Fibroblast of lung (primary cell): ENCODE measurements at regions not wholly inside any gene's neighbourhood (a gene's known extent, or its start where the extent isn't known, plus 50 kb on each side); places are given as distances from the start of the nearest gene placed in this dataset.

Source experiments
- DNase-seq, 2 donors: peaks; one replicate each; pipeline versions ENCODE4 v3.0.0 to v3.0.0-alpha.2; 2010; ENCODE audit warnings: low read depth in 2 of 2
- H2AFZ ChIP-seq: 2 replicates; pipeline ENCODE4 v1.5.1; 2012; ENCODE audit warnings: low read length, control low read depth, inconsistent platforms
- H3K27ac ChIP-seq: 2 replicates; pipeline ENCODE4 v1.5.1; 2011; ENCODE audit warnings: low read length, control low read depth; ENCODE audit not compliant: insufficient read depth
- H3K27me3 ChIP-seq: 2 replicates; pipeline ENCODE4 v1.5.1; 2011; ENCODE audit warnings: mild to moderate bottlenecking, low read length; ENCODE audit not compliant: control insufficient read depth, insufficient read depth
- H3K36me3 ChIP-seq: 2 replicates; pipeline ENCODE4 v1.5.1; 2011; ENCODE audit warnings: low read length; ENCODE audit not compliant: control insufficient read depth, insufficient read depth
- H3K4me1 ChIP-seq: 2 replicates; pipeline ENCODE4 v1.5.1; 2011; ENCODE audit warnings: low read length; ENCODE audit not compliant: control insufficient read depth, insufficient read depth; ENCODE audit errors: extremely low read depth
- H3K4me2 ChIP-seq: 2 replicates; pipeline ENCODE4 v1.5.1; 2011; ENCODE audit warnings: low read length, control low read depth; ENCODE audit not compliant: insufficient read depth; ENCODE audit errors: extremely low read depth
- H3K4me3 ChIP-seq, 4 experiments: fragments of 200-600 bp in 1 of 4; sonication (generic) in 1 of 4; replicated peaks in 1 of 4; 2 replicates each; pipeline ENCODE4 v1.5.1; 2011 to 2016; ENCODE audit warnings: low read length in 4 of 4, low read depth in 3 of 4, mild to moderate bottlenecking in 3 of 4, control low read depth in 2 of 4, inconsistent platforms in 1 of 4, mixed read lengths in 1 of 4; ENCODE audit not compliant: insufficient read depth in 1 of 4; ENCODE audit errors: control extremely low read depth in 1 of 4
- H3K79me2 ChIP-seq: 2 replicates; pipeline ENCODE4 v1.5.1; 2012; ENCODE audit warnings: mild to moderate bottlenecking, low read length, inconsistent platforms; ENCODE audit not compliant: control insufficient read depth, insufficient read depth
- H3K9ac ChIP-seq: 2 replicates; pipeline ENCODE4 v1.5.1; 2011; ENCODE audit warnings: mild to moderate bottlenecking, low read length, control low read depth; ENCODE audit not compliant: insufficient read depth
- H3K9me3 ChIP-seq: 2 replicates; pipeline ENCODE4 v1.5.1; 2012; ENCODE audit warnings: low read depth, low read length; ENCODE audit not compliant: control insufficient read depth, insufficient read depth
- H4K20me1 ChIP-seq: 2 replicates; pipeline ENCODE4 v1.5.1; 2011; ENCODE audit warnings: low read length; ENCODE audit not compliant: control insufficient read depth, insufficient read depth; ENCODE audit errors: extremely low read depth
- CTCF ChIP-seq, 2 donors: IDR thresholded peaks in 1 of 2; conservative IDR thresholded peaks in 1 of 2; 1 replicate in 1 of 2; 2 replicates in 1 of 2; pipeline ENCODE4 v1.5.1; 2011 to 2012; ENCODE audit warnings: low read length in 2 of 2, control low read depth in 1 of 2, inconsistent platforms in 1 of 2, low read depth in 1 of 2, mild to moderate bottlenecking in 1 of 2
- EZH2 ChIP-seq: IDR thresholded peaks from 2 replicates; pipeline ENCODE4 v1.5.1; 2012; ENCODE audit warnings: low read length, control low read depth, mild to moderate bottlenecking; ENCODE audit errors: missing control alignments

- Histone ChIP-seq H3K9me3 (no peaks in the 10 kb centered on the region), H3K27ac (no peak overlapping the region), H3K79me2 (no peaks in the 10 kb centered on the region), H3K4me2 (no peak overlapping the region), H4K20me1 (no peaks in the 10 kb centered on the region), H3K4me3 (no peak overlapping the region), H3K4me1 (no peaks in the 10 kb centered on the region), H2AFZ (no peak overlapping the region), H3K36me3 (no peaks in the 10 kb centered on the region), H3K27me3 (no peaks in the 10 kb centered on the region), H3K9ac (no peak overlapping the region)
- no peak for TF ChIP-seq CTCF (conservative IDR thresholded peaks at IDR 0.05 in 1 of 2, IDR thresholded peaks at IDR 0.05 in 1 of 2; ENCODE audit: low read depth in 1 of 2, low read length in 2 of 2)
- no peak for TF ChIP-seq EZH2
- DNase-seq, result peak in 1 of 2 donors; percentile 8
These were observed 1420.0 kb upstream of the EYS start for GRCh38 chr6:67127041-67127440.

- TF ChIP-seq EZH2 (no peak), CTCF (conservative IDR thresholded peaks at IDR 0.05 in 1 of 2, IDR thresholded peaks at IDR 0.05 in 1 of 2; ENCODE audit: low read depth in 1 of 2, low read length in 2 of 2) (no peak)
- no peak for DNase-seq
- no peak overlapping the region for H3K9ac ChIP-seq
These were observed 1414.1 kb upstream of the EYS start for GRCh38 chr6:67121115-67121514.

GRCh38 chr6:67112120-67112519 lies 1405.1 kb upstream of the EYS start:
- no peaks in the 10 kb centered on the region for H4K20me1 ChIP-seq
- DNase-seq, result peak; percentile 5 to 15
- H3K27ac ChIP-seq, result no peak overlapping the region
- no peaks in the 10 kb centered on the region for H3K9me3 ChIP-seq
- no peaks in the 10 kb centered on the region for H3K36me3 ChIP-seq
- no peak overlapping the region for H2AFZ ChIP-seq
- H3K4me1 ChIP-seq, result no peaks in the 10 kb centered on the region
- H3K79me2 ChIP-seq, result no peaks in the 10 kb centered on the region
- H3K9ac ChIP-seq, result no peak overlapping the region
- TF ChIP-seq CTCF (conservative IDR thresholded peaks at IDR 0.05 in 1 of 2, IDR thresholded peaks at IDR 0.05 in 1 of 2; ENCODE audit: low read depth in 1 of 2, low read length in 2 of 2) (no peak), EZH2 (no peak)
- H3K4me2 ChIP-seq, result no peak overlapping the region
- H3K27me3 ChIP-seq, result no peaks in the 10 kb centered on the region
- no peak overlapping the region for H3K4me3 ChIP-seq

More at GRCh38 chr6:67121115-67121514, 1414.1 kb upstream of the EYS start:
- no peaks in the 10 kb centered on the region for H3K79me2 ChIP-seq
- no peaks in the 10 kb centered on the region for H3K9me3 ChIP-seq
- no peaks in the 10 kb centered on the region for H3K27me3 ChIP-seq
- no peak overlapping the region for H3K27ac ChIP-seq
- no peak overlapping the region for H3K4me3 ChIP-seq
- no peak overlapping the region for H2AFZ ChIP-seq
- no peak overlapping the region for H3K4me2 ChIP-seq
- H4K20me1 ChIP-seq, result no peaks in the 10 kb centered on the region
- H3K4me1 ChIP-seq, result no peaks in the 10 kb centered on the region
- no peaks in the 10 kb centered on the region for H3K36me3 ChIP-seq
